GM19468 (cell line): ENCODE measurements at regions not wholly inside any gene's neighbourhood (a gene's known extent, or its start where the extent isn't known, plus 50 kb on each side); places are given as distances from the start of the nearest gene placed in this dataset.

Experiments used
- ATAC-seq: cut with Tn5 transposase; IDR thresholded peaks from one replicate; pipeline ENCODE4 v1.9.1; 2021; ENCODE audit warnings: mild to moderate bottlenecking, moderate library complexity, moderate number of reproducible peaks; ENCODE audit not compliant: unreplicated experiment; ENCODE audit errors: extremely low read depth

DNA sequence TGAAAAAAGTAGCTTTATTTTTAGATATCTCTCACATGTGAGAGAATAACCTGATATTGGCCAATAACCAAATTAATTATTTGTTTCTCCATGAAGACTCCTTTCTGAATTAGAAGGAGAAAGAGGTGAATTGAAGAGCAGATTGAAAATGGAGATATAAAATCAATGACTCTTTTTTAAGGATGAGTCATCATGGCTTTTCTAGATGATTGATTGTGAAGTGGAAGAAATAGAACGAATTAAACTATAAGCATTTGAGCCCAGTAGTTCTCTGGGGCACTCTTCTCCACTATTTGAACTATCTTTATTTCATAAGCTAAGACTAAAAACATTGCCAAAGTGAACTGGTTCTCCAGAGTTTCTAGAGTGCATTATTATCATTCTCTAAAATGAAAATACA lies 137.2 kb upstream of the EDNRA start:
- ATAC-seq = no peak

DNA sequence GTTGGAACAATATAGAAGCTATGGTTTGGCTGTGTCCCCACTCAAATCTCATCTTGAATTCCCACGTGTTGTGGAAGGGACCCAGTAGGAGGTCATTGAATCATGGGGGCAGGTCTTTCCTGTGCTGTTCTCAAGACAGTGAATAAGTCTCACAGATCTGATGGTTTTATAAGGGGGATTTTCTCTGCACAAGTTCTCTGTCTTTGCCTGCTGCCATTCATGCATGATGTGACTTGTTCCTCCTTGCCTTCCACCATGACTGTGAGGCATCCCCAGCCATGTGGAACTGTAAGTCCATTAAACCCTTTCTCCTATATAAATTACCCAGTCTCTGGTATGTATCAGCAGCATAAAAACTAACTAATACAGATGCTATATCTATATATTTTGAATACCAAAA lies 135.2 kb upstream of the EDNRA start:
- no peak for ATAC-seq

DNA sequence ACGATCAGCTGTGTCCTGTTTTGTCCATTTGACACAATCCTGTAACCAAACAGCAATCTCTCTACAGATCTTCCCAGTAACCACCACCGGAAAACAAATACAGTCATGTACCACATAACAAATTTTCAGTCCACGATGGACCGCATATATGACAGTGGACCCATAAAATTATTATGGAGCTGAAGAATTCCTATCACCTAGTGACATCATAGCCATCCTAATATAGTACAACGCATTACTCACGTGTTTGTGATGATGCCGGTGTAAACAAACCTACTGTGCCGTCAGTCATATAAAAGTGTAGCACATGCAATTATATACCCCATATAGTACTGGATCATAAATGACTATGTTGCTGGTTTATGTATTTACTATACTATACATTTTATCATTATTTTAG lies 133.7 kb upstream of the EDNRA start:
- no peak for ATAC-seq

DNA sequence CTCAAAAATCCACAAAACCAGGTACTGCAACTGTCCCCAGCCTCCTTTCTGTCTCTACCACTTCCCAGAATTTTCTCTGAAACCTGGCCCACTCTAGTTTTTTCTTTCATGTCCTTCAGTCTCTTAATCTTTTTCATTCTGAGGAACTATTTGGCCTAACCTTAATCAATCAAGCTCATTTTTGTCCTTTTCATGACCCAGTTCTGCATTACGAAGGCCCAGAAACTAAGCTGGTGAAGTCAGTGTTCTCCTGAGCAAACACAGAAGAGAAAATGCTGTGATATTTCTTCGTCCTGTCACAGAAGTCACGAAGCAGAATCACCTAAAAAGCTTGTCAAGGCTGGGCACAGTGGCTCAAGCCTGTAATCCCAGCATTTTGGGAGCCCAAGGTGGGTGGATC lies 131.7 kb upstream of the EDNRA start:
- ATAC-seq = no peak

DNA sequence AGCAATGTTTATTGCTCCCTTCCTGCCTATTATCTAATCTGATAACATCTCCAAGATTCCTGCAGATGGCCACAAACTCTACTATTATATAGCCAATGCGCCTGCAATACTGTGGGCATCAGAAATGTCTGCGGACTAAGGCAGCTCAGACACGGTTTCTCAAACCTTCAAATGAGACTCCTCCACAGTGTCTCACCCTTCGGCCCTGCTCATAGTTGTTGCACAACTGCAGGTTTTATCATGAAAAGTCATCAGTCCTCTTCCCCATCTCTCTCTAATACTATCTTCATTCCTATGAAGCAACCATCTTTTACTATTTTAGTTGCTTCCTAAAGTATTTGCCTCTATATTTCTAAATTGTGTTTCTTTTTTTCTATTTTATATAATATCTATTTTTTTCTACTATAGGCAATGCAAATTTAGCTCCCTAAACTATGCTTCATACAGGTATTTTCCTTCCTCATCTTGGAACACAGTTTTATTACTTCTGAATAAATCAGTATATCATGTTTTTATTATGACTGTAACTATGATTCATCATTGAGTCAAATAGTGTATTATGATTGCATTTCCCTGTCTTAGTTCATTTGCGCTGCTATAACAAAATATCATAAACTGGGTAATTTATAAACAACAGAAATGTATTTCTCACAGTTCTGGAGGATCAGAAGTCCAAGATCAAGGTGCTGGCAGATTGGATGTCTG lies 129.7 kb upstream of the EDNRA start:
- no peak for ATAC-seq

DNA sequence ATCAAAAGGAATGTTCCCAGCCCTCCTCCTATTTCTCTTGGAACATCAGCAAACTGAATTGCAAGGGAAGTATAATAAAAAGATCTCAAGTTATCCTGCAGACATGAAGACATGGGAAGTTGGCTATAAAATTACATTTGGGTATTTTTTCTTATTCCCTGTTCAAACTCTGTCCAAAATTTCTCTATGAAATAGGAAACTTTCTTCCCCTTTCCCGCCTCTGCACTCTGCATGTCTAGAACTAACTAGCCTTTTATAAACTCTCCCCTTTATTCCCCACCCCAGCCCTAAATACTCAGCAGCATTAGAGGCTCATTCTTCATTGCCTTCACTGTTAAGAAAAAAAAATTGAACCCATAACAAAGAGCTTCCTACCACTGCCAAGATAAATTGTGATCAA lies 126.7 kb upstream of the EDNRA start:
- ATAC-seq = no peak

DNA sequence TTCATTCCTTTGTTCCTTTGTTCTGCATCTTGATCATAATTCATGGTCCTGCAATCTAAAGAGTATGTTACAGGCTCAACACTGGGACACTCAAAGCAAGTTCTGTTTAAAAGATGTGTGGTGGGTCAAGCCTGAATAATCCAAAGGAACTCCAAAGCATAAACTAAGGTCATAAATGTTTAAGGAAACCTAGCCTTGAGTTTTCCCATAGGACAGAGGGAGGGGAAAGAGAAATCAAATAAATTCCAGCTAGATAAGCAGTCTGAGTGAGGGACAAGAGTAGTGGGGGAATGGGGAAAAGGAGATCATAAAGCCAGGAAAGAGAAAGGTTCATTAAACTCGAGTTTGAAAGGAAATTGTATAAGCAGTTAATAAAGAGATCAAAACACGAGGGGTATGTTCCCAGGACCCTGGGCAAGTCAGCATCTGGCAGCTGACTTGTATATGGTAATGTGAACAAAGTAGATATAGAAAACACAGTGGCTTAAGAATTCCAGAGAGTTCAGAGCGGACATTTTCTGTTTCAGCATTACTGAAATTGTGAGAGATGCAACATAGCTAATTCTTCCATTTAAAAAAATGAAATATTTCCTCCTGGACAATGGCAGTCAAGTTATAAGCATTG lies 125.8 kb upstream of the EDNRA start:
- ATAC-seq = no peak

DNA sequence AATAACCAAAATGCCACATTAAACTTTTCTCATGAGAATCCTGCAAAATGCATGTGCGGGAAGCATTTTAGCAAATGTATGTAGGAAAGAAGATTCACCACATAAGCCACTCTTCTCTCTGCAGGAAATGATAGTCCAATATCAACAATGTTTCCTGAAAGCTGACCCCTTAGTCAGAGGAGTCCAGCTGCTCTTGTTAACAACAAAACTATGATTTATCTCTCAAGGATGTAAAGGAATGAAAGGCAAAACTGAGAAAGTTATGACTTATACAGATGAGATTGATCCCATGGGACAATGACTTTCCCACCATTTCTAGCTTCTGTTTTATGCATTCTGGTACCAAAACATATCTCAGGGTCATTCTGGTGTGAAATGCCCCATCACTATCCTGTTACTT lies 125.0 kb upstream of the EDNRA start:
- no peak for ATAC-seq

DNA sequence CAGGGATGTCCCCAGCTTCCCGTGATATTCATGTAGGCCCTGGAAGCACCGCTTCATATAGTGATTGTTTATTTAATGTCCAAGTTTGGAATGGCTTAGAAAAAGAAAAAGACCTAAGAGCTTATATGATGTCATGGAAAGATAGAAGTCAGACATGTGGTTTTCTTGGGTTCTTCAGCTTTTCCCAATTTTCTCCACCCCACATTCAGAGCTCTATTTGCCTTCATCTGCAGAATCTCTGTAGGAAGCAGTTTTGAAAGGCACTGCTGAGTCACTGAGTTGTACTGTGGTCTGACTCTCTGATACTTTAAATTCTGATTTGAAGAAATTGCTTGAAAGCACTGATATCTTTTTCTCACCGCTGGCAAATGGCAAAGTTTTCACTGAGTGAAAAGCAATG lies 120.6 kb upstream of the EDNRA start:
- no peak for ATAC-seq

DNA sequence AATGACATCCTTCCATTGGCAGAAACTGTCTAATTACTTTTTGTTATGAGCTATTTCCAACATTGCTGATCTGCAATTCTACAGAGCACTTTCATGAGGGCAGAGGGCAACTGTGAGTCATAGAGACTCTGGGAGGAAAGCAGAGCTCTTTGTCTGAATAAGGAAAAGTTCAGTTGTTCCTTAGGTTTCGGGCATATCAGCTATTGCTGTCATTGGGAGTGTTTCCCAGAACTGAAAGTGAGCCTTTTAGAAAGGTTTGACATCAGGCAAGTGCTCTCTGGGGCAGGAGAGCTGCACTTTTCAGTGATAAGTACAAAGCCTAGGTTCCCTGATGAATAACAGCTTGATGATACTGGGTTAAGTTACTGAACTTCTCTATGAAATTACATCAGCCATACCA lies 119.2 kb upstream of the EDNRA start:
- ATAC-seq = no peak

DNA sequence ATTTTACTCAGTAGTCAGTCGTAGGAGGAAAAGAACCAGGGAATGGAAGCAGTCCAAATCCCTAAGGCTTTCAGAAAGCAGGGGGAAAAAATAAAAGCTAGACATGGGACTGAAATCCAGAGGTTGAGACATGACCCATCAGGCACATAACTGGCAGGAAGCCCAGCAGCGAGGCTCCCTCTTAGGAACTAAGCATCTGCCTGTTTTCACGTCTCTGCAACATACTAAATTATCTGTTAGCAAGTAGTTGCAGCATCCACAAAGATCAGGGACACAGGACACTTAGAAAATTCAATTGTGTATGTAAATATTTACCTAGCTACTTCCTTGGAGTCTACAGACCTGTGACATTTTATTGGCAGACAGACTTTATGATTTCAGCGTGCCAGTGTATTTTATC lies 118.0 kb upstream of the EDNRA start:
- ATAC-seq = no peak

DNA sequence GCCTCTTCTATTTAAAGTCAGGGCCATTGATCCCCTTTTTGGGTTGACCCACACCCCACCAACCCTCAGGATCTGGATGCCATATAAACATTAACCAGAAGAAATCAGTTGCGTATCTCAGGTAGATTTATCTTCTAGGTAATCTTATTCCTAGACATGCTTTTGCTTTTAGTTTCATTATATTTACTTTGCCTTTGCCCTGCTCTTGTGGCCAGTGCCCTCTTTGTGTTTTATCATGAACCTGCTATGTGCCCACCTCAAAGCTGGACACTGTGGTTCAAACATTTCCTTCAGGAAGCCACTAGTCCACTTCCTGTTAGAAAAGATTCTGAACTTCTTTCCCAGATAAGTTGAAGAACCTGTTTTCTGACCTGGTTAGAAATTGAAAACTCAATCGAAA lies 117.4 kb upstream of the EDNRA start:
- ATAC-seq = no peak

DNA sequence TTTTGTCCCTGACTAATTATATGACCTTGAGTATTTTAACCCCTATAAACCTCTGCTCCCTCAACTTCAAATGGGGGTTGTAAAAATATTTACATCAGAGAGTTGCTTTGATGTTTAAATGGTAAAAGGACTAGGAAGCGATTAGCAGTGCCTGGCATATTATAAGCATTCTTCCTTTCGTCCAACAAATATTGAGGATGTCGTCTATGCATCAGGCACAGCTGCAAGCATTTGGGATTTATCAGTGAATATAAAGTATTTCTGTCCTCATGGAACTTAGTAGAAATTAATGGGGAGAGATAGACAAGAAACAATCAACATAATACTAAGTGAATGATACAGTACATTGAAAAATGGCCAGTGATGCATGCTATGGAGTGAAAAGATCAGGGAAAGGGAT lies 115.5 kb upstream of the EDNRA start:
- no peak for ATAC-seq

DNA sequence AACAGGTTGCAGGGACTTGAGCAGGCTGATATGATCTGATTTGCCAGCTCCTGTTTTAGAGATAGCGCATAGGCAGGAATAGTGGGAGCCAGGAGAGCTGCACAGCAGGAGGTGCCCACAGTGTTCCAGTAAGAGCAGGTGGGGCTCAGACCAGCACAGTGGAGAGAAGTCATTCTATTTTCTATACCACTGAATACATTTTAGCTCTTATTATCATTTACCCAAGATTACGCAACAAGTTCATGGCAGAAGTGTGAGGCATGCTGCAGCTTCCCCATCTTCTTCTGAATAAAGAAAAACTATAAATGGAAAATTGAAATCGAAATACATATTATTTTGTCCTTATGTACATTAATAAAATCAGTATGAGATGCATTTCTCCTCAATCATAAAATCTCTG lies 114.7 kb upstream of the EDNRA start:
- no peak for ATAC-seq

DNA sequence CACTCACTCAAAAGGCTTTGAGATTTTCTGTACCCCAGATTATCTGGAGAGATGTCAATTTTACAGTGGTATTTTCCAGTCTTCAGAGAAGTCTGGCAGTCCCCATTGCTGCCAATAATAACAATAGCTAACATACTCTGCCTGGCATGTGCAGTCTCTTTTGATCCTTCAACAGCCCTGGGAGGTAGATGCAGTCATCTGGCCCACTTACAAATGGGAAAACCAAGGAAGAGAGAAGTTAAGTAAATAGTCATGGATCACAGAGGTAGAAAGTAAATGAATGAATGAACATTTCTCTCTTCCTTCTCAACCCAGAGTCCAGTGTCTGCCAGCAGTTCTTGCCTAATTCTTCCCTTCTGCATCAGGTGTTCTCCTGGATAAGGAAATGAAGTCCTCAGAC lies 113.0 kb upstream of the EDNRA start:
- ATAC-seq = no peak

DNA sequence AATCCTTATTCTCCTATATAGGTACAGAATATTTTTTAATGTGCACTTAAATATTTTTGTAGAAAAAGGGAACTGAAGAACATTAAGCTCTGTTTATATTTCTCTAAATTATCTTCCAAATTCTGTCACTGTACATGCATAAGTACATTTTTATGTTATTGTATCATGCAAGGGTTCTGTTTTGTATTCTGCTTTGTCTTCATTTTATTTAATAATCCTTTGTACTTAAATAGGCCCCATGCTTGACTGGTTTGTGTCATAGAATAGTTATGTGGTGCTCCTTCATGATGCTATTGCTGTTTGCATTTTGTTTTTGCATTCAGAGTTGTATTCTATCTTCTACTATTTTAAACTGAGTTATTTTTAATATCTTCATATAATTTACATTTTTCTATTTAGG lies 111.9 kb upstream of the EDNRA start:
- no peak for ATAC-seq

DNA sequence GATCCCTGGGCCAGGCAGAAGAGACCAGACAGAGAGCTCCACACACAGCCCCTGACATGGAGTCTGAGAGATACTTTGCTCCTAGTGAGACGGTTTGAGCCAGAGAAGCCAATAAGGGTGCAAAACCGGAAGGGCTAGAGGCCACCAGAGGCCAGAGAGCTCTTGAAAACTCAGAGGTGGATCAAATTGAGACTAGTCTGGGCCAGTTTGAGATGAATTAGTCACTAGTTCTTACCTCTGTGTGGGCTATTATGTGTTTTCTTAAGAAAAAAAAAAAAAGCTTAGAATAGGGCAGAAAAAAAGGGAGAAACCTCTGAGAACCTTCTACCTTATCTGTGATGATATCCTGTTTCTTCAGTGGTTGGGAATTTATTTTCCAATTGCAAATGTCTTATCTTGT lies 110.4 kb upstream of the EDNRA start:
- no peak for ATAC-seq

DNA sequence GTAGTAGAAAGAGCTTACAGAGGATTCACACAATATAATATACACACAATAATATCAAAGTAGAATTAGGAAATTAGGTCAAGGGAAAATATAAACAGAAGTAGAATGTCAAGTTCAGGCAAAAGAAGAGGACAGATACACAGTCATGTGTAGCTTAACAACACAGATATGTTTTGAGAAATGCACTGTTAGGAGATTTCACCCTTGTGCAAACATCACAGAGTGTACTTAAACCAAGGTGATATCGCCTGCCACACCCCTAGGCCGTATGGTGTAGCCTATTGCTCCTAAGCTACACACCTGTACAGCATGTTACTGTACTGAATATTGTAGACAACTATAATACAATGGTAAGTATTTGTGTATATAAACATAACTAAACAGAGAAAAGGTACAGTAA lies 110.0 kb upstream of the EDNRA start:
- no peak for ATAC-seq

DNA sequence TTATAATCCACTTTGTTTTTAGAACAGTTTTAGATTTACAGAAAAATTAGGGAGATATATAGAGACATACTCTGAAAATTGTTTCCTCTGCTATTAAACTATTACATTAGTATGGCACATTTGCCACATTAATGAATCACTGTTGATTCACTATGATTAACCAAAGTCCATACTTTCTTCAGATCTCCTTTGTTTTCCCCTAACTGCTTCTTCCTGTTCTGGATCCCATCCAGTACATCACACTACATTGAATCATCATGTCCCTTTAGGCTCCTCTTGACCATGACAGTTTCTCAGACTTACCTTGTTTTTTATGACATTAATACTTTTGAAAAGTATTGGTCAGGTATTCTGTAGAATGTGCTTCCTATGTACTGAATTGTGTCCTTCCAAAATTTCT lies 109.2 kb upstream of the EDNRA start:
- ATAC-seq = no peak

DNA sequence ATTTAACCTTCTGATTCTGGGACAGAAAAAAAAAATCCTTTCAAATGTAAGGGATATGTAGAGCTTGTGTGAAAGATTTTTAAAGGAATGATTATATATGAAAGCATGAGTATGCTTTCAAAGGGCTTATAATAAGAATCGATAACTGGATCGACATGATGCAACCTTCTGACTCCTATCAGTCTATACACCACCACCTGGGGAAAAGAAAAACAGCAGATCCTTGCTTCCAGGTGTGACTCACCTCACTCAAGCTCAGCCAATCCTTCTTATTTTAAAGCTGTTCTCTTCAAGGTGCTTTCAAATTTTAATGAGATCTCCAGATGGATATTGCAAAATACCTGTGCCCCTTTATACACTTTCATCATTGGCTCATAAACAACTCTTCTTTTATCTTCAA lies 102.1 kb upstream of the EDNRA start:
- no peak for ATAC-seq

DNA sequence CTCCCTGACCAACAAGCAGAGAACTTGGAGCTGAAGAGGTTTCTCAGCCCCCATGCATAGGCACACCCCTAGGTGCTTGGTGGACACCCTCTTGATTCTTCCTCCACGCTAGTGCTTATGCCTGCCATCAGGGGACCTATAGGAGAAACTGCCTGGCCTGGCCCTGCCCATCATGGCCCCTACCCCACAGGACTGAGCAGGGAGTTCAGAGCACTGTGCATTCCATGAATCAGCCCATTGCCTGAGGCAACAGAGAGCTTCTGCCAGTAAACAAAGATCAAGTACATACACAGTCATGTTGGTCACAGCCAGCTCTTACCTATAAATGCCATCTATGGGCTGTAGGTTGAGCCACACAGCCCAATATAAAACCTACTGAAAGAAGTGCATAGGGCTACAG lies 99.1 kb upstream of the EDNRA start:
- no peak for ATAC-seq

DNA sequence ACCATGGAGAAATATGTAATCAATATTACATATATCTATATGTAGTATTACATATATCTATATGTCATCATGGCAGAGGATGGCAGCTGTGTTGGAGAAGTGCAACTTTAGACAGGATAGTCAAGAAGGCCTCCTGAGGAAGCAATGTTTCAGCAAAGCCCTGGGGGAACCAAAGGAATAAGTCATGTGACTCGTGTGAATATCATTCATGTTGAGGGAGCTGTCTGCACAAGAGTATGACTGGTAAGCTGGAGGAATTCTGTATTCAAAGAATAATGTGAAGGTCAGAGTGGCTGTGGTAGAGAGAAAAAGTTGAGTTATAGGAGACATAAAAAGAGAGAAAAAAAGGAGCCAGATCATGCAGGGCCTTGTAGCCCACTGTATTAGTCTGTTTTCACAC lies 92.9 kb upstream of the EDNRA start:
- no peak for ATAC-seq
